ENCODE measurements at regions not wholly inside any gene's neighbourhood (a gene's known extent, or its start where the extent isn't known, plus 50 kb on each side); places are given as distances from the start of the nearest gene placed in this dataset.

DNA sequence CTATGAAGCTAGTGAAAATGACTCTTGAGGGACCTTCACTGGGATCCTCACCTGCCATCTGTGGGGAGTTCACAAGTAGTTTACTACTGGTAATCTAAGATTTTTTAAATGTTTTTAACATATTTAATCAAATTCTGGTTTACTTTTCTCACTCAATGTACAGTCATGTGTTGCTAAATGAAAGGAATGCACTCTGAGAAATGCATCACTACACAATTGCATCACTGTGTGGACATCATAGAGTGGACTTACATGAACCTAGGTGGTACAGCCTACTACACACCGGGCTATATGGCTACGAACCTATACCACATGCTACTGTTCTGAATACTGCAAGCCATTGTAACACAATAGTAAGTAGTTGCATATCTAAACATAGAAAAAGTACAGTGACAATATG lies 528.0 kb downstream of the BCL11A start:
- no peaks in the 10 kb centered on the region for H3K36me3 ChIP-seq (ENCODE audit: insufficient read depth)
- 96% methylated on average over 2 of the region's 2 CpGs for whole genome bisulfite sequencing
- no peak overlapping the region for H3K4me3 ChIP-seq (ENCODE audit: low read depth, low read length)
- DNase-seq (ENCODE audit: extremely low spot score), result no peak
- no peaks in the 10 kb centered on the region for H3K4me1 ChIP-seq (ENCODE audit: insufficient read depth)
- H3K27ac ChIP-seq (ENCODE audit: low read depth), result no peak overlapping the region

DNA sequence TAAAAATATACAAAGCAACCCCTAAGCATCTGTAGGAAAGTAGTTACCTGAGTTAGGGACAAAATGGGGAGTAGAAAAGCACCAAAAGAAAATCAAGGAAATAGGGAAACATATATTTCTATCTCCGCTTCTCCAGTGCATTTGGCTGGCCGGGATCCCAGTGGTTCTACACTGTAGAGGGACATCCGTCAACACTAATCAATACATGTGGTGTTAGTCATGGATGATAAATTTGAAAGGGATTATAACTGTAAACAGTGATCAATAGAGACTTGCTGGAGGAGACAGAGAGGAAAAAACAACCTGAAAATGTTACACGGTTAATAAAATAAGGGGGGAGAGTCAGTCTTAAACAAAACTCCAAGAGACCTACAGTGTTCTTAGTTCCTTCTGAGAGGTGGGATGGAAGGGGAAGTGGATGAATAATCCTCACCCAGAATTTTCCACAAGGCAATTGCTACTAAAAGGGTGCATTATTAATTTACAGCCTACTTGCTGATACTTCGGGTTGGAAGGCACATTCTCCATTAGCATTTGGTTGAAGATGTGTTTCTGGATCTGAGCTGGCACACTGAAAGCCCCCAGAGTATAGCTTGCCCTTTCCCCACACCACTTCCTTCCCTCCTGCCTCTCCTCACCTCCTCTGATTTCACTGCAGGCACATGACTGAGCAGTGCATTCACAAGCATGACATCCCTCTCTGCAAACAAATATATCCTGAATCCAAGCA lies 530.0 kb downstream of the BCL11A start:
- Histone ChIP-seq H3K36me3 (ENCODE audit: insufficient read depth) (no peaks in the 10 kb centered on the region), H3K4me3 (ENCODE audit: low read depth, low read length) (no peak overlapping the region), H3K4me1 (ENCODE audit: insufficient read depth) (no peaks in the 10 kb centered on the region), H3K27ac (ENCODE audit: low read depth) (no peak overlapping the region)
- DNase-seq (ENCODE audit: extremely low spot score), result no peak
- WGBS, result 83% methylated on average over 5 of the region's 5 CpGs

DNA sequence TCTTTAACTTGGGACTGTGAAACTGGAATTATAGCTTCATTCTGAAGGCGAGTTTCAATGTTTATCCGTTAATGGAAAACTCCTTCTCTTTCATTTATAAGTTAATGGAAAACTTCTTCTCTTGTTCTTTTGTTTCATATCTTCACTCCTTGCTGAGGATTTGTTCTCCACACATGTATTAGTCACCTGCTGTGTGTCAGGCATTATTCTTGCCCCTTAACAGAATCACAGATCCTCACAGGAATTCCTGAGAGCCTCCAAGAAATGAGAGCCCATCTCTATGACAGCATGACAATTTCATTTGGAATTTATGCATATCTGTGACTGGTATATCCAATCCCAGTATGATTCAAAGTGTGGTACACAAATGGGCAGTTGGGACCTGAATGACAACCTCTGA lies 545.8 kb downstream of the BCL11A start:
- Histone ChIP-seq H3K4me1 (ENCODE audit: insufficient read depth) (no peaks in the 10 kb centered on the region), H3K36me3 (ENCODE audit: insufficient read depth) (no peaks in the 10 kb centered on the region), H3K4me3 (ENCODE audit: low read depth, low read length) (no peak overlapping the region), H3K27ac (ENCODE audit: low read depth) (no peak overlapping the region)
- no peak for DNase-seq (ENCODE audit: extremely low spot score)
- 90% methylated on average over 2 of the region's 2 CpGs for WGBS

- Histone ChIP-seq H3K4me3 (ENCODE audit: low read depth, low read length) (no peak overlapping the region), H3K4me1 (ENCODE audit: insufficient read depth) (no peaks in the 10 kb centered on the region), H3K36me3 (ENCODE audit: insufficient read depth) (no peaks in the 10 kb centered on the region), H3K27ac (ENCODE audit: low read depth) (no peak overlapping the region)
- WGBS, result 58% methylated on average over 2 of the region's 2 CpGs
- DNase-seq (ENCODE audit: extremely low spot score), result no peak
These were observed 550.4 kb downstream of the BCL11A start for GRCh38 chr2:60003076-60003475.

GRCh38 chr2:60002183-60002867 lies 551.1 kb downstream of the BCL11A start:
- DNase-seq (ENCODE audit: extremely low spot score), result no peak
- WGBS, result 66% methylated on average over 3 of the region's 3 CpGs
- no peak overlapping the region for H3K27ac ChIP-seq (ENCODE audit: low read depth)
- H3K4me1 ChIP-seq (ENCODE audit: insufficient read depth), result no peaks in the 10 kb centered on the region
- H3K4me3 ChIP-seq (ENCODE audit: low read depth, low read length), result no peak overlapping the region
- H3K36me3 ChIP-seq (ENCODE audit: insufficient read depth), result no peaks in the 10 kb centered on the region

DNA sequence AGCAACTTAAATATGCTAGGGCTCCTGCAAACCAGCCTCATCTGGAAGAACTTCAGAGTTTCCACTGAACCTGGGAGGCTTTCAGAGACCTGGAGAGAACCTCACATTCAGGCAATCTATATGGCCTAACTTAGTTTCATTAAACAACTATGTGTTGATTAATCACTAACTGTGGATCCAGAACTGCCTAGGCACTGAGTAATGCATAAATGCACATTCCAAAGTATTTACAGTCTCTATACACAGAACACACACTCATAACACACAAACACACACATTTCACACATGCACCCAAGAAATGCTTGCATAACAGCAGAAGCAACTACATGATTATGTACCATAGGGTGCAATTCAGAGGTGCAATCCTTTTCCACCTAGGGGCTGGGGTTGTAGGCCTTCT lies 552.8 kb downstream of the BCL11A start:
- DNase-seq (ENCODE audit: extremely low spot score), result no peak
- Histone ChIP-seq H3K36me3 (ENCODE audit: insufficient read depth) (no peaks in the 10 kb centered on the region), H3K4me1 (ENCODE audit: insufficient read depth) (no peaks in the 10 kb centered on the region), H3K4me3 (ENCODE audit: low read depth, low read length) (no peak overlapping the region), H3K27ac (ENCODE audit: low read depth) (no peak overlapping the region)

GRCh38 chr2:59998324-59998723 lies 555.1 kb downstream of the BCL11A start:
- DNase-seq (ENCODE audit: extremely low spot score), result no peak

DNA sequence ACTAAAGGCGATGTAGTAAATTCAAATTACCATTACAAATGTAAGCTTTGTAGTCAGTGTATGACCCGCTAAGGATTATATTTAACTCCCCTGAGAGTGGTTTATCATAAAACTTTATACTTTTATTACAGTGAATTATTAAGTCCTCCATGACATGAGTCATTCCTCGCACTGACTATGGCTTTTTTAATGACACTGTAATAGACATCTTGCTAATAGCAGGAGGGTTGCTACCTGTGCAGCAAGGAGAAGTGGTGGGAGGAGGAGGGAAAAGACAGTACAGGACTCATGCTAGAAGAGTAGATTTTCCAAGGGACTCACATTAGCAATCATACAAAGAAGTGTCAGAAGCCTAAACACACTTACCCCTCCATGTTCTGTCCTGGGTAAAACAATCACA lies 556.1 kb downstream of the BCL11A start:
- WGBS, result 83% methylated on average over 3 of the region's 3 CpGs
- no peaks in the 10 kb centered on the region for H3K36me3 ChIP-seq (ENCODE audit: insufficient read depth)
- no peak overlapping the region for H3K27ac ChIP-seq (ENCODE audit: low read depth)
- H3K4me3 ChIP-seq (ENCODE audit: low read depth, low read length), result no peak overlapping the region
- no peak for DNase-seq (ENCODE audit: extremely low spot score)
- no peaks in the 10 kb centered on the region for H3K4me1 ChIP-seq (ENCODE audit: insufficient read depth)

More at GRCh38 chr2:59998324-59998723, 555.1 kb downstream of the BCL11A start:
- Histone ChIP-seq H3K36me3 (ENCODE audit: insufficient read depth) (no peaks in the 10 kb centered on the region), H3K4me3 (ENCODE audit: low read depth, low read length) (no peak overlapping the region), H3K4me1 (ENCODE audit: insufficient read depth) (no peaks in the 10 kb centered on the region), H3K27ac (ENCODE audit: low read depth) (no peak overlapping the region)

- no peak overlapping the region for H3K4me3 ChIP-seq (ENCODE audit: low read depth, low read length)
- H3K36me3 ChIP-seq (ENCODE audit: insufficient read depth), result no peaks in the 10 kb centered on the region
- DNase-seq (ENCODE audit: extremely low spot score), result no peak
- H3K27ac ChIP-seq (ENCODE audit: low read depth), result no peak overlapping the region
- 73% methylated on average over 3 of the region's 3 CpGs for WGBS
- H3K4me1 ChIP-seq (ENCODE audit: insufficient read depth), result no peaks in the 10 kb centered on the region
These were observed 556.6 kb downstream of the BCL11A start for GRCh38 chr2:59996855-59997254.

- Histone ChIP-seq H3K4me1 (ENCODE audit: insufficient read depth) (no peaks in the 10 kb centered on the region), H3K4me3 (ENCODE audit: low read depth, low read length) (no peak overlapping the region), H3K36me3 (ENCODE audit: insufficient read depth) (no peaks in the 10 kb centered on the region), H3K27ac (ENCODE audit: low read depth) (no peak overlapping the region)
- no peak for DNase-seq (ENCODE audit: extremely low spot score)
- WGBS, result 77% methylated on average over 2 of the region's 2 CpGs
These were observed 559.7 kb downstream of the BCL11A start for GRCh38 chr2:59993726-59994125.

DNA sequence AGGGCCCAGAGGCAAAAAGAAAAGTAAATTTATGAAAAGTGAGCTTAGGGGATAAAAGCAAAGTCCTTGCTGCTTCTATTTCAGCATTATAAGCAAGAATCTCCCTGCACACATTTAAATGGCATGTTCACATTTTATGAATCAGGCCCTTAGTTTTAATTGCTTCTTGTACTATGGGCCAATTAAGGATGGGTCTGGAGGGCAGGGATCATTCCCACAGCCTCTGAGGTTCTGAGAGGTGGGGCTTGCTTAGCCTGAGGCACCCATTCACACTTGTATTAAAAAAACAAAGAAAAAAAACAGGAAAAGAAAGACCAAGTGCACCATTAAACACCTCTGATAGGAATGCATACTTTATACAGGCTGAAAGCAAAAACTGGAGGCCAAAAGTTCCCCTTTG lies 565.1 kb downstream of the BCL11A start:
- H3K4me3 ChIP-seq (ENCODE audit: low read depth, low read length), result no peak overlapping the region
- H3K4me1 ChIP-seq (ENCODE audit: insufficient read depth), result no peaks in the 10 kb centered on the region
- DNase-seq (ENCODE audit: extremely low spot score), result no peak
- no peaks in the 10 kb centered on the region for H3K36me3 ChIP-seq (ENCODE audit: insufficient read depth)
- no peak overlapping the region for H3K27ac ChIP-seq (ENCODE audit: low read depth)

- H3K27ac ChIP-seq (ENCODE audit: low read depth), result no peak overlapping the region
- 88% methylated on average over 4 of the region's 4 CpGs for WGBS
- no peaks in the 10 kb centered on the region for H3K36me3 ChIP-seq (ENCODE audit: insufficient read depth)
- no peak overlapping the region for H3K4me3 ChIP-seq (ENCODE audit: low read depth, low read length)
- no peak for DNase-seq (ENCODE audit: extremely low spot score)
- H3K4me1 ChIP-seq (ENCODE audit: insufficient read depth), result no peaks in the 10 kb centered on the region
These were observed 566.9 kb downstream of the BCL11A start for GRCh38 chr2:59986511-59986910.

DNA sequence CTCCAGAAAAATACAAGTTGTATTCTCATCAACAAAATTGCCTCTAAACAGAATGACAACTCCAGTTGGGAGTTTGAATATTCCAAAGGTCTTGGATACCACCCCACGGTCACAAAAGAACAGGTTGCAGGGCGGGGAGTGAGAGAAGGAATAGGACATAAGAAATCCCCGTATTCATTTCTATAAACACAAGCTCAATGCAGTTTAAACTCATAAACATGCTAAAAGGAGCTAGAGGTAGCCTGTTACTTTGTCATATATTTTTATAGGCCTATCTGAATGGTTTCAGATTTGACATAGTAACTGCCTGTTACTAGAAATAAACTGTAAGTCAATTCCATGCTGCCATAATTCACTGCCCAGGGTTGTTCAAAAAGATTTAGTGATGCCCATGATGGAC lies 567.5 kb downstream of the BCL11A start:
- H3K27ac ChIP-seq (ENCODE audit: low read depth), result no peak overlapping the region
- H3K4me3 ChIP-seq (ENCODE audit: low read depth, low read length), result no peak overlapping the region
- WGBS, result 66% methylated on average over 3 of the region's 3 CpGs
- H3K36me3 ChIP-seq (ENCODE audit: insufficient read depth), result no peaks in the 10 kb centered on the region
- no peaks in the 10 kb centered on the region for H3K4me1 ChIP-seq (ENCODE audit: insufficient read depth)
- DNase-seq (ENCODE audit: extremely low spot score), result no peak

DNA sequence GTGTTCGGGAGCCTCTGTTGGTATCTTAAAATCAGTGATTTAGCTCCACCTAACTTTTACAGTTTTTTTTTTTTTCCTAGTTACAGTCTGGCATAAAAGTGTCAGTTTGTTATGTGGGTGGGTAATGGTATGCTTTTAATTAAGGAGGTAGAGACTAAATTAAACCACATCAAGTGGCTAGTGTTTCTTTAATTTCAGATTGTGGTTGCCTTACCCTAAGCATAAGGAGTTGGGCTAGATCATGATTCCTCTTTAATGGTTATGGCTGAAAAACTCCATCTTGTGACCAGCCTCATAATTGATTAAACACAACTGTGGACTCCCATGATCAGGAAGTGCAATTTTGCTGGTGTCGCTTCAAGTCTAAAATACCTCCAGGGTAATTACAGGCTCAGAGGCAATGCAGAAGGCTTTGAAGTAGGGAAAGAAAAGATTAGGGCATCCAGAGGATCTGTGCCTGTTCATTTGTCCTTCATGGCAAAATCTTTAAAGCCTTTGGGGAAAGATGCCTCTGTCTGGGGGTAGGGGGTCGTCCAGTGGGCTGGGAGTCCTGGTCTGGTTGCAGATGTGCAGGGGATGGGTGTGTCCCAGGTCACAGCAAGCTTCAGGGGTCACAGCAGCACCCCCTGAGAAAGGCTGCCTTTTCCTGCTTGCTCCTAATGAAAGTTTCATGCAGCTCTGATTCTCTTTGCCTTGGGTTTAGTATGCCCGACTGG lies 579.2 kb downstream of the BCL11A start:
- Histone ChIP-seq H3K4me1 (ENCODE audit: insufficient read depth) (no peaks in the 10 kb centered on the region), H3K4me3 (ENCODE audit: low read depth, low read length) (no peak overlapping the region), H3K36me3 (ENCODE audit: insufficient read depth) (no peaks in the 10 kb centered on the region), H3K27ac (ENCODE audit: low read depth) (no peak overlapping the region)
- no peak for DNase-seq (ENCODE audit: extremely low spot score)
- WGBS, result 65% methylated on average over 4 of the region's 4 CpGs
